HepG2 (cell line): ENCODE measurements at regions not wholly inside any gene's neighbourhood (a gene's known extent, or its start where the extent isn't known, plus 50 kb on each side); places are given as distances from the start of the nearest gene placed in this dataset.
A peak's percentile ranks its signal among the peaks of the same experiment; 100 is the strongest.

ENCODE experiments used
- GATAD2A ChIP-seq: IDR thresholded peaks from 2 replicates; pipeline ENCODE4 v1.6.1; 2016
- MTA1 ChIP-seq: sonication (generic); formaldehyde crosslinking; IDR thresholded peaks from 2 replicates; pipeline ENCODE4 v1.4.0; 2020; ENCODE audit warnings: missing genetic modification reagents, mild to moderate bottlenecking, borderline replicate concordance
- ZNF552 ChIP-seq: sonication (generic); formaldehyde crosslinking; IDR thresholded peaks from 2 replicates; pipeline ENCODE4 v1.9.0; 2022; ENCODE audit warnings: missing genetic modification reagents, mild to moderate bottlenecking, borderline replicate concordance
- ZNF792 ChIP-seq: IDR thresholded peaks from 2 replicates; pipeline ENCODE4 v1.6.1; 2016
- TF ChIP-seq, protein P1 (sequence below): sonication (generic); formaldehyde crosslinking; IDR thresholded peaks from 2 replicates; pipeline ENCODE4 v1.4.0; 2020; ENCODE audit warnings: low read depth, missing genetic modification reagents
- TF ChIP-seq, protein P2 (sequence below): sonication (generic); formaldehyde crosslinking; IDR thresholded peaks from 2 replicates; pipeline ENCODE4 v1.5.0; 2020; ENCODE audit warnings: mild to moderate bottlenecking, missing genetic modification reagents, moderate library complexity

DNA sequence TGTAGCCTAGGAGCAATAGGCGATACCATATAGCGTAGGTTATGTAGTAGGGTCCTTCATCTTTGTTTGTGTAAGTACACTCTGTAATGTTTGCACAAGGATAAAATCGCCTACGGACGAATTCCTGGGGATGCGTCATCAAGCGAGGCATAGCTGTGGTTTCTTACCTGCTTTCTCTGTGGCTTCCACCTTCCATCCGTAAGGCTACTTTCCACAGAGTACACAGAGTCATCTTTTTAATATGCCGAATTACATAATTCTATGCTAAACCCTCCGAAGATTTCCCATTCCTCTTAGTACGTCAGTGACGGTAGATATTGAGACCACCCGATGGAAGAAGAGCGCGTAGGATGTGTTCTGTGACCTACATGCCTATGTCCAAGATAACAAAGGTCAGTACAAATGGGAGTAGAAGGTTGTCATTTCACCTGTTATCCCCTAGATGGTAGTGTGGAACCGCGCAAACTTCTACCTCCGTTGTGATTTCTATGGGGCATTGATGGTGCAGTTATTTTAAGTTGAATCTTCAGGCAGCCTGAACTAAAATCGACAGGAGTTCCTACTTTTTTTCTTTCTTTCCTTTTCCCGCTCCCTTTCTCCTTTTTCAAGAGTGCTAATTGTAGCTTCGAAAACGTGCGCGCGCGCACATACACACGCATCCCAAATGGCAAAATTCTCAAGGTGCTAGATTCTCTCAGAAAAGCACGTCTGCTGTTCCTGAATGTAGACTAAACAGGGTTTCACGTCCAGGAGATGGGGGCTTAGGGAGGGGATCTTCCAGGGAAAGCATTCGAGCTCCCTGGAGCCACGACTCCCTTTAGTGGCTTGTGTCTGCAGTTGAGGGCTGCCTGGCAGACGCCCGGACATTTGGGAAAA is 111.7 kb upstream of the MBL2 start (continued):
- TF ChIP-seq, protein P1, sequence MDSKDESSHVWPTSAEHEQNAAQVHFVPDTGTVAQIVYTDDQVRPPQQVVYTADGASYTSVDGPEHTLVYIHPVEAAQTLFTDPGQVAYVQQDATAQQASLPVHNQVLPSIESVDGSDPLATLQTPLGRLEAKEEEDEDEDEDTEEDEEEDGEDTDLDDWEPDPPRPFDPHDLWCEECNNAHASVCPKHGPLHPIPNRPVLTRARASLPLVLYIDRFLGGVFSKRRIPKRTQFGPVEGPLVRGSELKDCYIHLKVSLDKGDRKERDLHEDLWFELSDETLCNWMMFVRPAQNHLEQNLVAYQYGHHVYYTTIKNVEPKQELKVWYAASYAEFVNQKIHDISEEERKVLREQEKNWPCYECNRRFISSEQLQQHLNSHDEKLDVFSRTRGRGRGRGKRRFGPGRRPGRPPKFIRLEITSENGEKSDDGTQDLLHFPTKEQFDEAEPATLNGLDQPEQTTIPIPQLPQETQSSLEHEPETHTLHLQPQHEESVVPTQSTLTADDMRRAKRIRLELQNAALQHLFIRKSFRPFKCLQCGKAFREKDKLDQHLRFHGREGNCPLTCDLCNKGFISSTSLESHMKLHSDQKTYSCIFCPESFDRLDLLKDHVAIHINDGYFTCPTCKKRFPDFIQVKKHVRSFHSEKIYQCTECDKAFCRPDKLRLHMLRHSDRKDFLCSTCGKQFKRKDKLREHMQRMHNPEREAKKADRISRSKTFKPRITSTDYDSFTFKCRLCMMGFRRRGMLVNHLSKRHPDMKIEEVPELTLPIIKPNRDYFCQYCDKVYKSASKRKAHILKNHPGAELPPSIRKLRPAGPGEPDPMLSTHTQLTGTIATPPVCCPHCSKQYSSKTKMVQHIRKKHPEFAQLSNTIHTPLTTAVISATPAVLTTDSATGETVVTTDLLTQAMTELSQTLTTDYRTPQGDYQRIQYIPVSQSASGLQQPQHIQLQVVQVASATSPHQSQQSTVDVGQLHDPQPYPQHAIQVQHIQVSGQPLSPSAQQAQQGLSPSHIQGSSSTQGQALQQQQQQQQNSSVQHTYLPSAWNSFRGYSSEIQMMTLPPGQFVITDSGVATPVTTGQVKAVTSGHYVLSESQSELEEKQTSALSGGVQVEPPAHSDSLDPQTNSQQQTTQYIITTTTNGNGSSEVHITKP, result peak; percentile 85
- no peak for TF ChIP-seq MTA1 (CRISPR knock-in tag)
- TF ChIP-seq, protein P2, sequence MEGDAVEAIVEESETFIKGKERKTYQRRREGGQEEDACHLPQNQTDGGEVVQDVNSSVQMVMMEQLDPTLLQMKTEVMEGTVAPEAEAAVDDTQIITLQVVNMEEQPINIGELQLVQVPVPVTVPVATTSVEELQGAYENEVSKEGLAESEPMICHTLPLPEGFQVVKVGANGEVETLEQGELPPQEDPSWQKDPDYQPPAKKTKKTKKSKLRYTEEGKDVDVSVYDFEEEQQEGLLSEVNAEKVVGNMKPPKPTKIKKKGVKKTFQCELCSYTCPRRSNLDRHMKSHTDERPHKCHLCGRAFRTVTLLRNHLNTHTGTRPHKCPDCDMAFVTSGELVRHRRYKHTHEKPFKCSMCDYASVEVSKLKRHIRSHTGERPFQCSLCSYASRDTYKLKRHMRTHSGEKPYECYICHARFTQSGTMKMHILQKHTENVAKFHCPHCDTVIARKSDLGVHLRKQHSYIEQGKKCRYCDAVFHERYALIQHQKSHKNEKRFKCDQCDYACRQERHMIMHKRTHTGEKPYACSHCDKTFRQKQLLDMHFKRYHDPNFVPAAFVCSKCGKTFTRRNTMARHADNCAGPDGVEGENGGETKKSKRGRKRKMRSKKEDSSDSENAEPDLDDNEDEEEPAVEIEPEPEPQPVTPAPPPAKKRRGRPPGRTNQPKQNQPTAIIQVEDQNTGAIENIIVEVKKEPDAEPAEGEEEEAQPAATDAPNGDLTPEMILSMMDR (CRISPR knock-in tag), result peak; percentile 87
- peak; percentile 76; the same call in 1 of the 2 replicates for TF ChIP-seq GATAD2A
- no peak for TF ChIP-seq ZNF552
- TF ChIP-seq ZNF792, result 0 out of 2 replicates have a peak, but pooled peaks have one; percentile 34
